NB4 (cell line): ENCODE measurements at regions not wholly inside any gene's neighbourhood (a gene's known extent, or its start where the extent isn't known, plus 50 kb on each side); places are given as distances from the start of the nearest gene placed in this dataset.
"Not testable (repeated sequence)": the region's sequence is repeated elsewhere in the genome, so short reads cannot be mapped to it uniquely, and the experiment has no call there.

Experiments
- DNase-seq: peaks from one replicate; pipeline ENCODE4 v3.0.0; 2010; ENCODE audit warnings: low read depth
- H3K4me3 ChIP-seq: one replicate; pipeline ENCODE4 v1.5.1; 2011; ENCODE audit warnings: mild to moderate bottlenecking, low read depth, low read length, moderate library complexity
- MYC ChIP-seq: IDR thresholded peaks from 2 replicates; pipeline ENCODE4 v1.6.1; 2011; ENCODE audit warnings: low read depth, low read length
- POLR2A ChIP-seq: IDR thresholded peaks from 2 replicates; pipeline ENCODE4 v1.6.1; 2011; ENCODE audit warnings: mild to moderate bottlenecking; ENCODE audit not compliant: insufficient read length; ENCODE audit errors: extremely low read depth
- TF ChIP-seq, protein P1 (sequence below): IDR thresholded peaks from one replicate; pipeline ENCODE4 v1.5.1; 2012; ENCODE audit warnings: low read depth, low read length
- TF ChIP-seq, protein P2 (sequence below): IDR thresholded peaks from 2 replicates; pipeline ENCODE4 v1.6.1; 2011; ENCODE audit warnings: low read depth, low read length

DNA sequence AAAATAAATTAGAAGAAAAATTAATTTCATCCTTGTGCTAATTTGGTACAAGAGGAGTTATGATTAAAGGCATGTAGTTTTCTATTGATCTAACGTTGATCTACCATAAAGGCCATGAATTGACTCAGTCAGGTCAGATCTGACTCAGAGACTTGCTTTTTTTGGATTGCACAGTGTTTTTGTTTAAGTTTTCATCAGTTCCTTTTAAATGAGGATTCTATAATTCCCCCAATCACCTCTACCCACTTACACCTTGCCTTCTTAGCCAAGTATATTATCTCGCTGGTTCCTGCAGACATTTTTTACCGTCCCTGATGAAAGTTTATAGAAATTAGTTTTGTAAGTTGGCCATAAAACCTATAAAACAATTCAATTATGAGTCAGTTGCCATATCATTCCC, 132.4 kb upstream of the PALS2 start:
- H3K4me3 ChIP-seq: no peak overlapping the region
- DNase-seq: no peak
- TF ChIP-seq, protein P1, sequence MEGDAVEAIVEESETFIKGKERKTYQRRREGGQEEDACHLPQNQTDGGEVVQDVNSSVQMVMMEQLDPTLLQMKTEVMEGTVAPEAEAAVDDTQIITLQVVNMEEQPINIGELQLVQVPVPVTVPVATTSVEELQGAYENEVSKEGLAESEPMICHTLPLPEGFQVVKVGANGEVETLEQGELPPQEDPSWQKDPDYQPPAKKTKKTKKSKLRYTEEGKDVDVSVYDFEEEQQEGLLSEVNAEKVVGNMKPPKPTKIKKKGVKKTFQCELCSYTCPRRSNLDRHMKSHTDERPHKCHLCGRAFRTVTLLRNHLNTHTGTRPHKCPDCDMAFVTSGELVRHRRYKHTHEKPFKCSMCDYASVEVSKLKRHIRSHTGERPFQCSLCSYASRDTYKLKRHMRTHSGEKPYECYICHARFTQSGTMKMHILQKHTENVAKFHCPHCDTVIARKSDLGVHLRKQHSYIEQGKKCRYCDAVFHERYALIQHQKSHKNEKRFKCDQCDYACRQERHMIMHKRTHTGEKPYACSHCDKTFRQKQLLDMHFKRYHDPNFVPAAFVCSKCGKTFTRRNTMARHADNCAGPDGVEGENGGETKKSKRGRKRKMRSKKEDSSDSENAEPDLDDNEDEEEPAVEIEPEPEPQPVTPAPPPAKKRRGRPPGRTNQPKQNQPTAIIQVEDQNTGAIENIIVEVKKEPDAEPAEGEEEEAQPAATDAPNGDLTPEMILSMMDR: no peak
- TF ChIP-seq POLR2A: no peak
- TF ChIP-seq, protein P2, sequence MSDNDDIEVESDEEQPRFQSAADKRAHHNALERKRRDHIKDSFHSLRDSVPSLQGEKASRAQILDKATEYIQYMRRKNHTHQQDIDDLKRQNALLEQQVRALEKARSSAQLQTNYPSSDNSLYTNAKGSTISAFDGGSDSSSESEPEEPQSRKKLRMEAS: no peak
- no peak for TF ChIP-seq MYC

DNA sequence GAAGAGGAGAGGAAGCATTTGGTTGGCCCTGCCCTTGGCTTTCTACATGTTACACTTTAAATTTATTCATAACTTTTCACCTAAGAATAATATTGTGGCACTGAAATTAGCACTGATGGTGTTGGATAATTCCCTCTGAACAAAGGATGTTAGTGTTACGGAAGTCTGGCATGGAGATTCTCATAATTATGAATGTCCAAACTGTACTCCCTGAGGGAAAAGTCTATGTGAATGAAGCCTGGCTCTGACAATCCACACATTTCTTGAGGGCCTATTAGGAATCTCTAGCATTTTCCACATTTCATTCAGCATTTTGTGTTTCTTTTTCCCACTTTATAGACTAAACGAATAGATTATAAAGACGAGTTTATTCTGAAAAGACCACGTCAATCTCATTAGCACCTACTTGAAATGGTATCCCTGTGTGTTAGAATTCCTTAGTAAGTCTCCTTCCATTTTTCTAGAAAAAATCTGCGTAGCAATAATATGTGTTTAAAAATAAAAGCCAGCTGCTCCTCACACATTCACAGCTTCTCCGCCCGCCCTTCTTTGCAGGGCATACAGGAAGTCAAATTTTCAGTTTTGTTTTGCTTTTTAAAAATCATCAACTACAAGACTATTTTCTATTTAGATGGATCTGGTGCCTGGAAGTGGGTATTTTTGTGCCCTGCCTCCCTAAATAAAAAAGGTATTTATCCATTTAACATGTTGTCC, 131.8 kb upstream of the PALS2 start:
- H3K4me3 ChIP-seq: no peak overlapping the region
- DNase-seq: no peak
- TF ChIP-seq, protein P2: no peak
- no peak for TF ChIP-seq MYC
- no peak for TF ChIP-seq POLR2A
- TF ChIP-seq, protein P1: no peak

DNA sequence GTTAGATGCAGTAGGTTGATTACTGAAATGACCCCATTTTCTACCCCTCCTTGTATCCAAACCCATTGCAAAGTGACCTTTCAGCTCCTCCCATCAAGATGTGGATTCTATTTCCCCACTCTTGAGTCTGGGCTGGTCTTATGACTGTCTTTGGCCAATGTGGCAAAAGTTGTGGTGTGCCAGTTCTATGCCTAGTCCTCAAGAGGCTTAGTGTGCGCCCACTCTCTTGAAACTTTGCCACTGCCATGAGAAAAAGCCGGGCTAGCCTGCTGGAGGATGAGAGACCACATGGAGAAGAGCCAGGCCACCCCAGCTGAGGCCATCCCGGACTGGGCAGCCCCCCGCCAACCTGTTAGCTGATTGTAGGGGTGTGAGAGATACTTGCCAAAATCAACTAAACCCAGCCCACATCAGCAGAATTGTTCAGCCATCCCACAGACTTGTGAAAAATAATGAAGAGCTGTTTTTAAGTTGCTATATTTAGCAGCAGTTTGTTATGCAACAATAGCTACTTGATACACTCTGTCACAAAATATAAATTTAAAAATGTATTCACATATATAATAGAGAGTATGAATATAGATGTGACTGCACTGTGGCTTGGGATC, 131.0 kb upstream of the PALS2 start:
- TF ChIP-seq, protein P1: no peak
- TF ChIP-seq, protein P2: no peak
- TF ChIP-seq POLR2A (no peak), MYC (no peak)
- DNase-seq: no peak

DNA sequence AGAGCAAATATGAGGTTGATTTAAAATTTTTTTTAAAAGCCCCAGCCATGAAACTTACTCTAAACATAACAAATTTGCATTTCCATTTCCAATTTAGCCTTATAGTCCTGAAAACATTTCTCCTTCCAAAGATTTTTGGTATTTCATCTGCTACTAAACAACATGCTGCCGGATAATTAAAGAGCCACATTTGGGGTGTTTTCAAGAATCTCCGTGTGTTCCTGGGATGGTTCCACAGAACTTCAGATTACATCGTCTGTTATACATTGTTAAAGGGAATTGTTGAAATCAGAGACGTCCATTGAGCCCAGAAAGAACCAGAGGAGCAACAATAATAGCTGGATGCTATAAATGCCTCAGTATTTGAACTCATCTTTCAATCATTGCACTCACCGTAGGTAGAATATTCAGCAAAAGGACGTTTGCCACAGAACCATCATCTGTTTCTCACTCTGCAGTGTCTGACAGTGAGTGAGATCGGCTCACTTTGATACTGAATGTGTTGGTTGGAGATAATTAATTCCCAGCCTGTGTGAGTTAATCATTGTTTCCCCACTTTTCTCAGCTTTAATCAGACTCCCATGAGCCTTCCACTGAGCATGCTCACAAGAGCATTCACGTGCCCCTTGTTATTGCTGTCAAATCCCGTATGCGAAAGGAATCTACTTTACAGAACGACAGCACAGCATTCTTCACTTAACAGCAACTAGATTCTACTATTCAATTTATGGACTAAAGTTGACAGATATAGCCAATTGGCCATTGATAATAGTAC, 128.4 kb upstream of the PALS2 start:
- no peak for DNase-seq
- H3K4me3 ChIP-seq: no peak overlapping the region
- TF ChIP-seq, protein P1: no peak
- TF ChIP-seq, protein P2: no peak
- no peak for TF ChIP-seq POLR2A
- TF ChIP-seq MYC: no peak

More for the DNA sequence above, 131.0 kb upstream of the PALS2 start:
- H3K4me3 ChIP-seq: no peak overlapping the region

DNA sequence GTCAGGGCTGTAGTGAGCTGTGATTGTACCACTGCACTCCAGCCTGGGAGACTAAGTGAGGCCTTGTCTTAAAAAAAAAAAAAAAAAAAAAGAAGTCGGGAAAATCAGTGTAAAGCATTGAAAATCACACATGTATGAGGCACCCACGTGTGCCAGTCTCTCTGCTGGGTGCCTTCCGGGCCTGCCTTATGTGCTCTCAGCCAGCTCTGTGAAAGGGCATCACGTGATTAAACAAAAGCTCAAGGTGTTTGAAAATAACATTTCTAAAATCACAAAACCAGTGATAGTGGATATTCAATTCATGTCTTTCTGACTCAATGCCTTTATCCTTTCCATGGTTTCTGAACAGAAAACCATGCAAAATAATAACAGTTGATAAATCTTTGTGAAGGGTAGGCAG, 125.2 kb upstream of the PALS2 start:
- no peak for DNase-seq
- TF ChIP-seq, protein P1: no peak
- TF ChIP-seq MYC (no peak), POLR2A (no peak)
- TF ChIP-seq, protein P2: no peak
- no peak overlapping the region for H3K4me3 ChIP-seq

DNA sequence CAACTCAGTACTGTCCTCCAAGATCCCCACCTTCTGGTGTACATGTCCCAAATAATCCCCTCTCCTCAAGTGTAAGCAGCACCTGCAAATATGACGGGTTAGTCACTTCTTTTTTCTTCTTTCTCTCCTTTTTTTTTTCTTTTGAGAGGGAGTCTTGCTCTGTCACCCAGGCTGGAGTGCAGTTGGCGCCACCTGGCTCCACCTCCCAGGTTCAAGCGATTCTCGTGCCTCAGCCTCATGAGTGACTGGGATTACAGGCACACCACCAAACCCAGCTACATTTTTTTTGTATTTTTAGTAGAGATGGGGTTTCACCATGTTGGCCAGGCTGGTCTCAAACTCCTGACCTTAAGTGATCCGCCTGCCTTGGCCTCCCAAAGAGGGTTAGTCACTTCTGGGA, 123.8 kb upstream of the PALS2 start:
- not testable (repeated sequence) for DNase-seq, H3K4me3 ChIP-seq
